ENCODE measurements at regions not wholly inside any gene's neighbourhood (a gene's known extent, or its start where the extent isn't known, plus 50 kb on each side); places are given as distances from the start of the nearest gene placed in this dataset.

- no peak for DNase-seq (ENCODE audit: low spot score)
- H3K27ac ChIP-seq (ENCODE audit: low read depth in 1 of 2, low read length in 2 of 2), result no peak overlapping the region
- no peak for TF ChIP-seq SP1 (IDR thresholded peaks at IDR 0.05)
- no peak for TF ChIP-seq ATF3 (IDR thresholded peaks at IDR 0.05)
- no peak for TF ChIP-seq NR2F2 (IDR thresholded peaks at IDR 0.05)
- TF ChIP-seq EGR1 (IDR thresholded peaks at IDR 0.05; ENCODE audit: low read depth in 2 of 2), result no peak
- no peak for TF ChIP-seq REST (IDR thresholded peaks at IDR 0.05)
- no peak for TF ChIP-seq ZBTB33 (IDR thresholded peaks at IDR 0.05)
- no peak for TF ChIP-seq JUND (IDR thresholded peaks at IDR 0.05)
- TF ChIP-seq TAF1 (conservative IDR thresholded peaks at IDR 0.05), result no peak
- no peak overlapping the region for H3K9ac ChIP-seq (ENCODE audit: low read depth in 1 of 2, low read length in 2 of 2)
- WGBS, result 47% methylated on average over 1 of the region's 1 CpG
- H3K27me3 ChIP-seq (ENCODE audit: control insufficient read depth in 4 of 4, insufficient read depth in 4 of 4, low read length in 3 of 4), result no peaks in the 10 kb centered on the region
- no peaks in the 10 kb centered on the region for H3K9me3 ChIP-seq (ENCODE audit: control insufficient read depth in 4 of 4, low read length in 3 of 4)
- H3K36me3 ChIP-seq (ENCODE audit: control insufficient read depth in 4 of 4, insufficient read depth in 3 of 4, low read depth in 1 of 4, low read length in 3 of 4), result no peaks in the 10 kb centered on the region
- H3K4me1 ChIP-seq (ENCODE audit: control insufficient read depth in 4 of 4, insufficient read depth in 4 of 4, low read length in 3 of 4), result no peaks in the 10 kb centered on the region
- H3K4me3 ChIP-seq (ENCODE audit: low read depth in 1 of 3, low read length in 3 of 3), result no peak overlapping the region
Measured at GRCh38 chr11:80420374-80420773, 979.5 kb upstream of the TENM4 start.

- no peak for DNase-seq (ENCODE audit: low spot score)
- 83% methylated on average over 2 of the region's 2 CpGs for WGBS
- Histone ChIP-seq H3K9ac (ENCODE audit: low read depth in 1 of 2, low read length in 2 of 2) (no peak overlapping the region), H3K36me3 (ENCODE audit: control insufficient read depth in 4 of 4, insufficient read depth in 3 of 4, low read depth in 1 of 4, low read length in 3 of 4) (no peaks in the 10 kb centered on the region), H3K4me3 (ENCODE audit: low read depth in 1 of 3, low read length in 3 of 3) (no peak overlapping the region), H3K4me1 (ENCODE audit: control insufficient read depth in 4 of 4, insufficient read depth in 4 of 4, low read length in 3 of 4) (no peaks in the 10 kb centered on the region), H3K27me3 (ENCODE audit: control insufficient read depth in 4 of 4, insufficient read depth in 4 of 4, low read length in 3 of 4) (no peaks in the 10 kb centered on the region), H3K27ac (ENCODE audit: low read depth in 1 of 2, low read length in 2 of 2) (no peak overlapping the region), H3K9me3 (ENCODE audit: control insufficient read depth in 4 of 4, low read length in 3 of 4) (no peaks in the 10 kb centered on the region)
- TF ChIP-seq GABPA (IDR thresholded peaks at IDR 0.05 in 1 of 2, conservative IDR thresholded peaks at IDR 0.05 in 1 of 2), result no peak
- no peak for TF ChIP-seq JUND (IDR thresholded peaks at IDR 0.05)
- no peak for TF ChIP-seq YY1 (IDR thresholded peaks at IDR 0.05)
- TF ChIP-seq ATF3 (IDR thresholded peaks at IDR 0.05), result no peak
- no peak for TF ChIP-seq ZBTB33 (IDR thresholded peaks at IDR 0.05)
- TF ChIP-seq SP1 (IDR thresholded peaks at IDR 0.05), result no peak
- no peak for TF ChIP-seq FOXA2 (IDR thresholded peaks at IDR 0.05)
- TF ChIP-seq TAF1 (conservative IDR thresholded peaks at IDR 0.05), result no peak
- no peak for TF ChIP-seq MAX (IDR thresholded peaks at IDR 0.05)
- no peak for TF ChIP-seq HNF4A (conservative IDR thresholded peaks at IDR 0.05)
- TF ChIP-seq HNF4G (IDR thresholded peaks at IDR 0.05), result no peak
- TF ChIP-seq FOXA1 (IDR thresholded peaks at IDR 0.05), result no peak
Measured at GRCh38 chr11:80417681-80418080, 976.9 kb upstream of the TENM4 start.

Data from liver (tissue), 7 donors.